ENCODE measurements at regions not wholly inside any gene's neighbourhood (a gene's known extent, or its start where the extent isn't known, plus 50 kb on each side); places are given as distances from the start of the nearest gene placed in this dataset.

- intact Hi-C loops (cut with DNase I), result no loop called here
- Histone ChIP-seq H3K4me3 (no peak overlapping the region), H3K36me3 (no peaks in the 10 kb centered on the region), H3K27me3 (no peaks in the 10 kb centered on the region), H3K27ac (no peak overlapping the region), H3K4me1 (peaks cover 0 to 5% (median 0%) of the 10 kb centered on the region in 3 donors), H3K9me3 (no peaks in the 10 kb centered on the region)
- 79 to 91% methylated on average over 3 of the region's 3 CpGs for WGBS, 2 donors
- TF ChIP-seq CTCF (IDR thresholded peaks at IDR 0.05), result no peak
- TF ChIP-seq POLR2A (IDR thresholded peaks at IDR 0.05), result no peak
- no peak for DNase-seq
These were observed 133.4 kb upstream of the RAP1B start for GRCh38 chr12:68477261-68477772.

- Histone ChIP-seq H3K4me3 (no peak overlapping the region), H3K9me3 (no peaks in the 10 kb centered on the region), H3K27me3 (no peaks in the 10 kb centered on the region), H3K4me1 (peaks cover 0 to 5% (median 0%) of the 10 kb centered on the region in 3 donors), H3K36me3 (no peaks in the 10 kb centered on the region), H3K27ac (no peak overlapping the region)
- intact Hi-C loops (cut with DNase I), result no loop called here
- TF ChIP-seq POLR2A (IDR thresholded peaks at IDR 0.05), result no peak
- TF ChIP-seq CTCF (IDR thresholded peaks at IDR 0.05), result no peak
- no peak for DNase-seq
- WGBS, 2 donors, result 89 to 94% methylated on average over 5 of the region's 5 CpGs
These were observed 132.8 kb upstream of the RAP1B start for GRCh38 chr12:68477906-68478305.

GRCh38 chr12:68478516-68479260, 132.0 kb upstream of the RAP1B start:
- H3K4me3 ChIP-seq, result no peak overlapping the region
- peaks cover 0 to 5% (median 0%) of the 10 kb centered on the region in 3 donors for H3K4me1 ChIP-seq
- H3K27ac ChIP-seq, result peak overlapping the region in 2 of 4 donors; percentile 47 to 53
- H3K9me3 ChIP-seq, result no peaks in the 10 kb centered on the region
- H3K27me3 ChIP-seq, result no peaks in the 10 kb centered on the region
- H3K36me3 ChIP-seq, result no peaks in the 10 kb centered on the region
- TF ChIP-seq POLR2A (IDR thresholded peaks at IDR 0.05) (no peak), CTCF (IDR thresholded peaks at IDR 0.05) (no peak)
- intact Hi-C loops (cut with DNase I), result no loop called here
- no peak for DNase-seq
- 88 to 100% methylated on average over 1 of the region's 1 CpG for WGBS, 2 donors

GRCh38 chr12:68479261-68479895, 131.3 kb upstream of the RAP1B start:
- no peak overlapping the region for H3K4me3 ChIP-seq
- no peak for TF ChIP-seq POLR2A (IDR thresholded peaks at IDR 0.05)
- TF ChIP-seq CTCF (IDR thresholded peaks at IDR 0.05), result no peak
- WGBS, 2 donors, result 51 to 53% methylated on average over 4 of the region's 4 CpGs
- H3K36me3 ChIP-seq, result no peaks in the 10 kb centered on the region
- H3K9me3 ChIP-seq, result no peaks in the 10 kb centered on the region
- DNase-seq, result no peak
- intact Hi-C loops (cut with DNase I), result no loop called here
- H3K27me3 ChIP-seq, result no peaks in the 10 kb centered on the region
- peaks cover 0 to 5% (median 0%) of the 10 kb centered on the region in 3 donors for H3K4me1 ChIP-seq
- H3K27ac ChIP-seq, result peak overlapping the region in 2 of 4 donors; percentile 47 to 53

- intact Hi-C loops (cut with DNase I), result no loop called here
- H3K9me3 ChIP-seq, result no peaks in the 10 kb centered on the region
- H3K4me3 ChIP-seq, result no peak overlapping the region
- DNase-seq, result no peak
- no peaks in the 10 kb centered on the region for H3K36me3 ChIP-seq
- H3K27ac ChIP-seq, result peak overlapping the region in 2 of 4 donors; percentile 29 to 47
- H3K4me1 ChIP-seq, result peaks cover 0 to 5% (median 0%) of the 10 kb centered on the region in 3 donors
- WGBS, 2 donors, result 39 to 42% methylated on average over 2 of the region's 2 CpGs
- TF ChIP-seq CTCF (IDR thresholded peaks at IDR 0.05) (no peak), POLR2A (IDR thresholded peaks at IDR 0.05) (no peak)
- no peaks in the 10 kb centered on the region for H3K27me3 ChIP-seq
These were observed 130.8 kb upstream of the RAP1B start for GRCh38 chr12:68479896-68480291.
